H1 (cell line): ENCODE measurements at regions not wholly inside any gene's neighbourhood (a gene's known extent, or its start where the extent isn't known, plus 50 kb on each side); places are given as distances from the start of the nearest gene placed in this dataset.

Experiments used
- RBBP5 ChIP-seq: IDR thresholded peaks from 2 replicates; pipeline ENCODE4 v1.7.1; 2012; ENCODE audit warnings: low read depth, mild to moderate bottlenecking, inconsistent platforms, low read length, moderate library complexity, borderline replicate concordance

DNA sequence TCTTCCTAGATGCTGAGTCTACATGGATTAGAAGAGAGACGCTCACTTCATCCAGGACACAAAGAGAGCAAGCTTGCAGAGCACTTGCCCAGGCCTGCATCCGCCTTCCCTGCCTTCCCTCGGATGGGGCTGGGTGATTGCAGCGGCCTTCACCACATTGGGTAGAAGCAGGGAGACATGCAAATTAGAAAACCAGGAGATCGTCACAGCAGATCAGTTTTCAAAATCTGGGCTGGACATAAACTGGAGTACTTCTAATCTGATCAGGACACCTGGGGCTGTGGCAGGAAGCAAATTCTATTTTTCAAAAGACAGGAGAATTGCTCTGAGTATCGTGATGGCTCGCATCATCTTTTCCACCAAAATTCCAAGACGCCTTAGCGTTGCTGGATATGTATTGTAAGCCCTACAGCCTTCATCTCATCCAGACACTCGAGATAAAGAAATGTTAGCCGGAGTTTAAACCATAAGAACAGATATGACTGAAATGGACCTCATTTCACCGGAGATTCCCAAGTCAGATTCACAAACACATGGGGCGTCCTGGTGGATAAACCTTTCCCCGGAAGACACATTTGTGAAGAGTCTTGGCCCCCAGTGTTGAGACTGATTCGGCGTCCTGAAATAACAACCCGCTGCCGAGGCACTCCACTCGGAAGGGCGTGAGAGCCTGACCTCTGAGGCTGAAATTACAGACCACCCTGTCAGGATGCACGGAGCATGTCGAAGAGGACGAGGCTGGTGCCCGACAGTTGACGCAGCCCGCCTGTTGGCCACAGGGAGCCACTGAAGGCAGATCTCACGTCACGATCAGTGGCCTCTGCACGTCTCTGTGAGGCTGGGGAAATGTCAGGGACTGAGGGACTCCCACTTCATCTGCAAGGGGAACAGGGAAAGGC, 91.2 kb upstream of the PARD3 start (continued):
- no peak for TF ChIP-seq RBBP5
- TF ChIP-seq, all 59 proteins: peak for 1
